GM12878 (cell line): ENCODE measurements at regions not wholly inside any gene's neighbourhood (a gene's known extent, or its start where the extent isn't known, plus 50 kb on each side); places are given as distances from the start of the nearest gene placed in this dataset.

Experiments used
- ATAC-seq: fragments of 200-7000 bp; cut with Tn5 transposase; 3 replicates; pipeline ENCODE4 v1.9.1; 2020; ENCODE audit warnings: mild to moderate bottlenecking, moderate library complexity
- BruUV-seq: library from RNA; stranded (reverse); fragments of 400-500 nt; replicated peaks from 2 replicates; lab custom pipeline; 2021; lab: Mats Ljungman, UMichigan
- CTCF ChIA-PET: fragments of 300-600 bp; sonication (Branson Sonifier 250); formaldehyde crosslinking; extraction: SDS; loops from one replicate; lab custom pipeline; 2021; ENCODE audit warnings: inconsistent platforms; lab: Yijun Ruan, JAX
- POLR2A ChIA-PET: fragments of 350-600 bp; formaldehyde crosslinking; extraction: SDS; loops from one replicate; lab custom pipeline; 2021; ENCODE audit warnings: inconsistent platforms; lab: Charles Lee
- RAD21 ChIA-PET: fragments of 300-600 bp; sonication (Branson Sonifier 250); formaldehyde crosslinking; loops from one replicate; lab custom pipeline; 2023; ENCODE audit warnings: antibody characterized with exemption; ENCODE audit not compliant: unreplicated experiment; lab: Charles Lee
- SMC1A ChIA-PET: fragments of 300-600 bp; sonication (Branson Sonifier 250); formaldehyde crosslinking; loops from one replicate; lab custom pipeline; 2023; ENCODE audit not compliant: unreplicated experiment, uncharacterized antibody; lab: Charles Lee
- DNase-seq: peaks from one replicate; pipeline ENCODE4 v3.0.0-alpha.2; 2011; ENCODE audit warnings: low read depth, low spot score
- FAIRE-seq: peaks from 3 replicates; lab custom pipeline; 2011; peaks lifted over from hg19 to GRCh38; lab: Jason Lieb, UNC
- H2AFZ ChIP-seq: 2 replicates; pipeline ENCODE4 v1.6.0; 2011; ENCODE audit warnings: low read depth, low read length, control low read depth; ENCODE audit not compliant: control insufficient read depth
- H3K27ac ChIP-seq: 2 replicates; pipeline ENCODE4 v1.5.1; 2011; ENCODE audit warnings: control low read depth; ENCODE audit not compliant: control insufficient read depth, insufficient read depth
- H3K27me3 ChIP-seq, 2 experiments: replicated peaks in 1 of 2; 2 replicates each; pipeline versions ENCODE4 v1.6.0 to v1.6.1; 2011; ENCODE audit warnings: low read length in 1 of 2; ENCODE audit not compliant: control insufficient read depth in 2 of 2, insufficient read depth in 2 of 2
- H3K36me3 ChIP-seq, 2 experiments: 2 replicates each; pipeline ENCODE4 v1.5.1; 2011; ENCODE audit warnings: low read length in 1 of 2; ENCODE audit not compliant: control insufficient read depth in 2 of 2, insufficient read depth in 2 of 2
- H3K4me1 ChIP-seq: 2 replicates; pipeline ENCODE4 v1.6.1; 2011; ENCODE audit warnings: mild to moderate bottlenecking, low read length, moderate library complexity, mixed read lengths; ENCODE audit not compliant: control insufficient read depth, insufficient read depth
- H3K4me2 ChIP-seq: 2 replicates; pipeline ENCODE4 v1.6.0; 2011; ENCODE audit warnings: control low read depth; ENCODE audit not compliant: control insufficient read depth, insufficient read depth
- H3K4me3 ChIP-seq: fragments of 200-600 bp; sonication (generic); 2 replicates; pipeline ENCODE4 v1.5.1; 2016
- H3K79me2 ChIP-seq: 2 replicates; pipeline ENCODE4 v1.6.0; 2011; ENCODE audit warnings: low read length; ENCODE audit not compliant: control insufficient read depth, insufficient read depth
- H3K9ac ChIP-seq: 2 replicates; pipeline ENCODE4 v1.8.0; 2011; ENCODE audit warnings: low read length, control low read depth, mixed read lengths; ENCODE audit not compliant: control insufficient read depth, insufficient read depth
- H3K9me3 ChIP-seq: replicated peaks from 3 replicates; pipeline ENCODE4 v1.5.1; 2011; ENCODE audit warnings: mild to moderate bottlenecking, low read length; ENCODE audit not compliant: control insufficient read depth, insufficient read depth
- H4K20me1 ChIP-seq: 2 replicates; pipeline ENCODE4 v1.6.0; 2011; ENCODE audit not compliant: control insufficient read depth, insufficient read depth
- KAT2A ChIP-seq: conservative IDR thresholded peaks from 2 replicates; pipeline ENCODE4 v1.6.1; 2011; ENCODE audit warnings: low read depth, low read length; ENCODE audit not compliant: control insufficient read depth
- POLR2AphosphoS2 ChIP-seq: IDR thresholded peaks from 2 replicates; pipeline ENCODE4 v1.6.1; 2011; ENCODE audit warnings: low read depth, mild to moderate bottlenecking, low read length, improper control_type of control experiment, moderate library complexity
- PRDM15 ChIP-seq: fragments of 450-650 bp; formaldehyde crosslinking; IDR thresholded peaks from 2 replicates; pipeline ENCODE4 v1.4.0; 2020; ENCODE audit warnings: mild to moderate bottlenecking, moderate library complexity
- RELA ChIP-seq: fragments of 450-650 bp; IDR thresholded peaks from 2 replicates; pipeline ENCODE4 v1.8.0; 2014; ENCODE audit warnings: borderline replicate concordance; ENCODE audit not compliant: partially characterized antibody
- SMC3 ChIP-seq: IDR thresholded peaks from 2 replicates; pipeline ENCODE4 v1.6.1; 2011; ENCODE audit warnings: low read length, improper control_type of control experiment, borderline replicate concordance
- WGBS: methylation state at CpG from one replicate; pipeline ENCODE4 v1.1.6; 2016; ENCODE audit warnings: low lambda C conversion rate; ENCODE audit not compliant: insufficient replicate concordance, insufficient coverage; ENCODE audit errors: missing lambda C conversion rate; 5-methylcytosine and 5-hydroxymethylcytosine counted together
- in situ Hi-C: fragments of 300-500 bp; cut with MboI; formaldehyde crosslinking; loops from 9 replicates; pipeline ENCODE4 v1.14.3; 2018; ENCODE audit warnings: mixed read lengths
- intact Hi-C: fragments of 100-400 bp; cut with micrococcal nuclease; formaldehyde crosslinking; loops from one replicate; pipeline ENCODE4 v1.14.2; 2022; ENCODE audit not compliant: unreplicated experiment

DNA sequence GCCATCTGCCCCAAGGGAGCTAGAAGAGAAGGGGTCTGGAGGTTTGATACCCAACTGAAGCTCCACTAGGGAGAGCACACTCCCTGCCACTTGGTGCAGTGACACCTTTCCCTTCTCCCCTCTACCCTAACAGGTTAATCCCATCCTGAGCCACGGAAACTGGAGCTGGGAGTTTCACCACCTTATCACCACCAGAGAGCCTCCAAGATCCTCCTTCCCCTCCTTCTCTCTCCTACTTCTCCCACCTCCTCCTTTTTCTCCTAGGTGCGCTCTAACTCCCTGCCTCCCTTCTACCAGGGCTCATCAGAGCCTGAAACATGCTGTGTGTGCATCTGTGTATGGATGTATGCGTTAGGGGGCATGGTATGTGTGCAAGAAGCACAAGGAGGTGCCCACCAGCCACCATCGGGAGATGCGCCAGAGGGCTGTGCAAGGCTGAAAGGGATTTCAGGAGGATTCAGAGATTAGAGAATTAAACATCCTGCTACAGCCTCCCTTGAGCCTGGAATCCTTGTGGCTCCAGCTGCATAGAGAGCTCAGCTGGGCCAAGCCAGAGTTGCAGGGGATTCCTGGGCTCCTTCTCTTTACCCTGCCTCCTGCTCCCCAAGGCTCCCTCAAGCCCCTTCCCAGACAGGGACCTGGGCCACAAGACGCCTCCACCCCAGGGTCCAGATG is 89.8 kb downstream of the PCDH1 start:
- Histone ChIP-seq H3K79me2 (no peaks in the 10 kb centered on the region), H4K20me1 (no peaks in the 10 kb centered on the region), H3K4me2 (no peak overlapping the region), H3K4me1 (no peaks in the 10 kb centered on the region), H3K4me3 (no peak overlapping the region), H3K27me3 (peaks cover 0 to 3% of the 10 kb centered on the region in 2 experiments; a peak in 2 of 4 replicates), H2AFZ (no peak overlapping the region), H3K36me3 (no peaks in the 10 kb centered on the region), H3K27ac (no peak overlapping the region), H3K9me3 (no peaks in the 10 kb centered on the region), H3K9ac (no peak overlapping the region)
- no TSS peak for BruUV-seq
- WGBS, result 13% methylated on average over 6 of the region's 6 CpGs
- intact Hi-C loops, result no loop called here
- ChIA-PET RAD21 (interaction anchor here (0.5 kb wide), 1 partner anchor 364 kb away, joined by 5 read pairs; no protein-coding TSS in a partner anchor), POLR2A (no interaction called here), CTCF (no interaction called here), SMC1A (no interaction called here)
- in situ Hi-C loops, result no loop called here
- DNase-seq (no peak), ATAC-seq (no peak), FAIRE-seq (no peak)
- no peak for TF ChIP-seq SMC3
- no peak for TF ChIP-seq PRDM15 (CRISPR knock-in tag)
- no peak for TF ChIP-seq POLR2AphosphoS2
- no peak for TF ChIP-seq RELA
- no peak for TF ChIP-seq KAT2A
